Cardiac septum (tissue), 1 donor: ENCODE measurements at regions not wholly inside any gene's neighbourhood (a gene's known extent, or its start where the extent isn't known, plus 50 kb on each side); places are given as distances from the start of the nearest gene placed in this dataset.
"Not testable (repeated sequence)": the region's sequence is repeated elsewhere in the genome, so short reads cannot be mapped to it uniquely, and the experiment has no call there.

ENCODE experiments used
- DNase-seq: peaks from one replicate; pipeline ENCODE4 v3.0.0-alpha.2; 2020; ENCODE audit warnings: low spot score
- intact Hi-C: fragments of 100-400 bp; cut with DNase I; formaldehyde crosslinking; loops from one replicate; pipeline ENCODE4 v1.14.0; 2022
- donor health status: DM: no; HTN: no; CAD: no.

DNA sequence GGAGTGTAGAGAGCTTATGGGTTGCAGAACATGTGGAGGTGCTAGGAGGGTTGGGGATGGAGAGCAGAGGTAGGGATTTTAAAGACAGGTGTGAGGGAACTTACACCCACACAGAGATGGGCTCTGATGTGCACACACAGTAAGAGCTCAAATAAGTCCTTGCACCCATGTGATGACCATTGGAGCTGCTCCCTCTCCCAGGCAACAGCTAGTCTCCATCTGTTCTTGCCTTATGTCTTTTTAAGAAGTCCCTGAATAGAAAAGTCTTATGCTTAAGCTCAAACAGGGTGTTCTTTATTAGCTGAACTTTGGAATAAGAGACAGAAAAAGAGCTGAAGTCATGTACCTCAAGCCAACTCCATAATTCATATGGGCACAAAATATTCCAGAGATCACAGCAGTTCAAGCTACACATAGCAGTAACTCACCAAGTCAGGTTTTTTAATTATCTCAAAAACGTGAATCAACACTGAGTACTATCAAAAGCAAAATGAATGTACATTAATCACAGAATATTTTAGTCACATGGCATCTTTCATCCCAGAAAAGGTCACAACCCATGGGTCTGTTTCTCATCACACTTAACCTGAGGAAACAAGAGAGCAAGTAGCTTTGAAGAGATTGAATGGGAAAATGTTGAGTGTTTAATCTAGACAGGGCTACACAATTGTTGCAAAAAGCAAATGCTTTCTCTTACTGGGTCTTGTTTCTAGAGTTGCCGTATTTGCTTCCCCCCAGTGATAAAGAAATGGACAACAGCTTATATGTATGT, 1513.6 kb upstream of the SEL1L start:
- intact Hi-C loops: no loop called here
- no peak for DNase-seq

DNA sequence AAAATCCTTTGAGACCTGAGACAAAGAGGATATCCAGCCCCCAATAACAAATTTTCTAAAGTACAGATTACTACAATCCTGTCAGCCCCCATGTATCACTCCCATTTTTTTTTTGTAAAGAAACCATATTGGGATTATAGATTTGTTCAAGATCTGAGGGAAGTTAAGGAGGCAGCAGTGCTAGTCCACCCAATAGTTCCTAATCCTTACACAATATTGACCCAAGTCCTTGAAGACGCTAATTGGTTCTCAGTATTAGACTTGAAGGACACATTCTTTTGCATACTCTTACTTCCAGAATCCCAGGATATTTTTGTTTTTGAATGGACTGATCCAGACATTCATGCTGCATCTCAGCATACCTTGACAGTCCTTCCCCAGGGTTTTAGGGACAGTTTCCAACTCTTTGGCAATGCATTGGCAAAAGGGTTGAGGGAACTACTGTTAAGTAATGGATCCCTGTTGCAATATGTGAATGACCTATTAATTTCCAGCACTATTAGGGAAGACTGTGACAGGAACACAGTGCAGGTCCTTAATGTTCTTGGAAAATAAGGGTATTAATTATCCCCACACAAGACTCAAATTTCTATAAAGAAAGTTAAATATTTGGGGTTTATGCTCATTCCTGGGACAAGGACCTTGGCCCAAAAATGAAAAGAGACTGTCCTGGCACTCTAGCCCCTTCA, 1519.5 kb upstream of the SEL1L start:
- no peak for DNase-seq
- intact Hi-C loops: no loop called here

DNA sequence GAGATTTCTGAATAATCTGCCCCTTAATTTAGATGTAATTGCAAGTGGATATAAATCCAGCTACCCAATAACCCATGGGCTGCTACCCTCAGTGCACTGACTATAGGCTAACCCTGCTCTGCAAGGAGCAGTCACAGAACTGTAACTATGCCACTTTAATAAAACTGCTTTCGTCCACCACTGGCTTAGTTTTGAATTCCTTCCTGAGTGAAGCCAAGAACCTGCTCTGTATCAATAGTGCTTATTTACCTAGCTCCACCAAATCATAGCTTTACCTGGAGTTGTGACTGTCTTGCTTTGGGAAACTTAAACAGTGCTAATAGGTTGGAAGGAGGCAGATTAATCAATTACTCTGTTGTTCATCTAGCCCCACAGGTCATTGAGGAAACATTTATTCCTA, 1524.4 kb upstream of the SEL1L start:
- intact Hi-C loops: no loop called here
- no peak for DNase-seq

DNA sequence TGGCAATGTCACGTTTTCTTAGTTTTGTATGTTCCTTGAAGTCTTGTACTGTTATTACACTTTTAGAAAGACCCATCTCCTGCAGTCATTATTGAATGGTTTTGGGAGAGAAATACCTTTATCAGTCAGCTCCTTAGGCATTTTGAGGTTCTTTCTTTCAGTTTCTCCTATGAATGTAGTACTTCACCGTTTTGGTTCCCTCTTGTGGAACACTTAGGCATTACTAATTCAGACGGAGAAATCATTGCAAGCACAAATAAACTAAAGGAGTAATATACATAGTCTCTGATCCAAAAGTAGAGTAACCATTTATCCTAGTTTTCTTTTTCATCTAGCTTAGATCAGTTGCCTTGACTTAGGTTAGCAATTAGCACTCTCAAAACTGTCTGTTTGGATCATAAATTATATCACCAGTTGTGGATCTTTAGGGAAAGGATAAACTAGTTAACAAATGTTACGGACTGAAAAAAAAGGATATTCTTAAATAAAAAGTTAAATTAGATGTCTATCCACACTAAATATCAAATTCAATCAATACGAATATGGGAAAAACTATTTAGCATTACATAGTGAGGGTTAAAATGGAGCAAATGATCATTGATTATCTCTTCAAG, 1538.3 kb upstream of the SEL1L start:
- intact Hi-C loops: no loop called here
- DNase-seq: no peak

DNA sequence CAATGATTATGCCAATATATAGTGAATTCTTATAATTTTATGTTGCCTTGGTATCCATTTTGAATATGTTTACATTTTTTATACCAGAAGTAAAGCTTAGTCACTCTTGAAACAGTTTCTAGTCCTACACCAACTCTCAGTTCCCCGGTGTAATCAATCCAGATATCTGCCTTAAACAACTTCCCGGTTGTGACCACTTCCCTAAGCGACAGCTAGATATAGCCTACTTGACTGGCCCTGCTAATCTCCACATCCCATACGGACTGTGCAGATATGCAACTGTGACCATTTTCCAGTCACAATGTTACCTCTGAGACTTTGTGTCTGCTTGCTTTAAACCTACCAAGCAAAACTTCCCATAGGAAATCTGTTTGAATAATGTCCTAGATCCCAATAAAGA, 1551.5 kb upstream of the SEL1L start:
- intact Hi-C loops: no loop called here
- no peak for DNase-seq

DNA sequence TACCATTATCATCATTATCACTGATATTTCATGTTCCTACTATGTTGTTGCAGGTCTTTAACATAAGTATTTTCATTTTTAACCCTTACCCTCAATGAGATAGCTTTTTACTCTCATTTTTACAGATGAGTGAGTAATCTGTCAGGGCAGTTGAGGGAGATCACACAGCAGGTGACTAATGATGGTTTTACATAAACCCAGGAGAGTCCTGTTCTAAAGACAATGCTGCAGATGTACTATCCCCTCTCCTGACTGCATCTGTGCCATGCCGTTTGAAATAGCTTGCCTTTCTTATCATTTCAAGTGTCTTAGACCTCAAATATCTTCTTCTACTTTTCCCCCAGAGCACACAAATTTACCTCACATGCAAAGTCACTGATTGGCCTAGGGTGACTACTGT, 1552.1 kb upstream of the SEL1L start:
- intact Hi-C loops: no loop called here
- no peak for DNase-seq

DNA sequence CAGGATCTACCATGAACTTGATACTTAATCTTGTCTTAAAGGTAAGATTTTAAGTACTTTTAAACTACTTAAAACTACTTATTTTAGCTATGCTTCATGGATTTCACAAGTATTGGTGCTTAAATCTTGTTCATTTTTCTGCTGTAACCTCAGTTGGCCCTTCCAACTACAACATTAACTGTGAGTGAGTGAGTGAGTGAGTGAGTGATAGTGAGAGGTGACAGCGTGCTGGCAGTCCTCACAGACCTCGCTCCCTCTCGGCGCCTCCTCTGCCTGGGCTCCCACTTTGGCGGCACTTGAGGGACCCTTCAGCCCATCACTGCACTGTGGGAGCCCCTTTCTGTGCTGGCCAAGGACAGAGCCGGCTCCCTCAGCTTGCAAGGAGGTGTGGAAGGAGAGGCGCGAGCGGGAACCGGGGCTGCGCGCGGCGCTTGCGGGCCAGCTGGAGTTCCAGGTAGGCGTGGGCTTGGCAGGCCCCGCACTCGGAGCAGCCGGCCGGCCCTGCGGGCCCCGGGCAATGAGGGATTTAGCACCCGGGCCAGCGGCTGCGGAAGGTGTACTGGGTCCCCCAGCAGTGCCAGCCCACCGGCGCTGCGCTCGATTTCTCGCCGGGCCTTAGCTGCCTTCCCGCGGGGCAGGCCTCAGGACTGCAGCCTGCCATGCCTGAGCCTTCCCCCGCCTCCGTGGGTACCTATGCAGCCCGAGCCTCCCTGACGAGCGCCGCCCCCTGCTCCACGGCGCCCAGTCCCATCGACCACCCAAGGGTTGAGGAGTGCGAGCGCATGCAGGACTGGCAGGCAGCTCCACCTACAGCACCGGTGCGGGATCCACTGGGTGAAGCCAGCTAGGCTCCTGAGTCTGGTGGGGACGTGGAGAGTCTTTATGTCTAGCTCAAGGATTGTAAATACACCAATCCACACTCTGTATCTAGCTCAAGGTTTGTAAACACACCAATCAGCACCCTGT, 1558.6 kb upstream of the SEL1L start:
- DNase-seq: not testable (repeated sequence)

DNA sequence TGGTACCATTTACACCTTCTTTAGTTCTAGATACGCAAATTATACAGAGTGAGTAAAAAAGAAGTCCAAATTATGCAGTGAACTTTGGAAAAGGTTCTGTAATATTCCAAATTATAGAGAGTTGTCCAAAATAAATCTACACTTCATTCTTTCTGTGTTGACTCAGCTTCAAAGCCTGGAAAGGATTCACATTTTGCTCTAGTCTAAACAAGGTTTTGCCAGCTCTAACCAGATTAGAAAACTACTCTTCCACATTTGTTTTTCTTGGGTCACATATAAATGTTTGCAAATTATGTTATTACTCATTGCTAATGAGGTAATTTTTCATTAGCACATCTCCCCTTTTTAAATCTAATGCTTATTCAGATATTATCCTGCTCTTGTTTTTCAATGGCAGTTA, 1562.4 kb upstream of the SEL1L start:
- intact Hi-C loops: no loop called here
- DNase-seq: no peak

More for the DNA sequence above, 1558.6 kb upstream of the SEL1L start:
- intact Hi-C loops: not testable (repeated sequence)

DNA sequence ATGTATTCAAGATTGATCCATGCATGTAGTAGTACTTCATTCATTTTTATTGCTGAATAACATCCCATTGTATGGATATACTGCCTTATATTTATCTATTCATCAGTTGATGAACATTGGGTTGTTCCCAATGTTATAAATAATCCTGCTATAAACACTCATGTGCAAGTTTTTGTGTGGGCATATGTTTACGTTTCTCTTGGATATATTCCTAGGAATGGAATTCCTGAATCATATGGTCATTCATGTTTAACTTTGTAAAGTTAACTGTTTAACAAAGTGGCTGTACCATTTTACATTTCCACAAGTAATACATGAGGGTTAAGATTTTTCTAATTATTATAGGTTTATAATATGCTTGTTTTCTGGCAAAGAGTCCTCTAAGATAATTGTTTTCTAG, 1568.2 kb upstream of the SEL1L start:
- intact Hi-C loops: no loop called here
- no peak for DNase-seq

DNA sequence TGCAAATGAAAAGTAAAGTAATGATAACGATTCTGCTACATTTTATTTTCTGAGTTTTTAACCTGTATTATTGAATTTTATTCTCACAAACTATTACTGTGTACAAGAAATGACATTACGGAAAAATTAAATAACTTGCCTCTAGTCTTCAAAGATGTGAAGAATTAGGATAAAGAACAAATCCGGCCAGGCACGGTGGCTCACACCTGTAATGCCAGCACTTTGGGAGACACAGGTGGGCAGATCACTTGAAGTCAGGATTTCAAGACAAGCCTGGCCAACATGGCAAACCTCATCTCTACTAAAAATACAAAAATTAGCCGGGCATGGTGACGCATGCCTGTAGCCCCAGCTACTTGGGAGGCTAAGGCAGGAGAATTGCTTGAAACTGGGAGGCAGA, 1584.4 kb upstream of the SEL1L start:
- intact Hi-C loops: no loop called here

DNA sequence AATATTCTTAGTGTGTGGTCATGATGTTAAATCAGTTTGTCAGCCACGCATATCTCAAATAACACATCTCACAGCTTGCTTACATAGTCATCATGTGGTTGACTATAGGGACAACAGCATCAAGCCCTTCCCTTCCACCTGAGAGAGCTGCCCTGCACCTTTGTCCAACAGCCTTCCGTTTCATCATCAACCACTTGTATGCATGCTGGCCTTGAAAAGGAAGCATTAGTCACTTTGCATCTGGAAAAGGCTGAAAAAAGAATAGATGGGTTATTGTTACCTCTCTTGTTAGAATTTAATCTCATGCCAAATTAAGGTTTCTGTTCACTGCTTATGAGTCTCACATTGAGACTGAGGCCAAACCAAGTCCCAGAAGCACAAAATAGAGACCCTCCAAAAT, 1586.5 kb upstream of the SEL1L start:
- no peak for DNase-seq
- intact Hi-C loops: no loop called here

More for the DNA sequence above, 1584.4 kb upstream of the SEL1L start:
- no peak for DNase-seq

DNA sequence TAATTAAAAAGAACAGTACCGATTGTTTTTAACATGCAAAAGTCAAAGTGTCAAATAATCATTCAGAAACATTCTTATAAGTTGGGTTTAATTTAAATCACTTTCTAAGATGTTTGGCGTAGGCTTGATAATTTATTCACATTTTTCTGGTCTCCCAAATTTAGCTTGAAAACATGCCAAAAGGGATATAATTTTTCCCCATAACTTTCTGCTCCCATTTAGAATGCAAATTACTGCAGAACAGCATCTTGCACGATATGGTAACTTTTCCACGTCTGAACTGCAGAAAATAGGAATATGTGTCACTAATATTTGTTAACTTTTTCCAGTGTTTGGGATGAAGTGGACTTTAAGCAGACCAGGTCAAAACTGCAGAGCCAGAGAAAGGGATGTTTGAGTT, 1592.4 kb upstream of the SEL1L start:
- DNase-seq: no peak
- intact Hi-C loops: no loop called here

DNA sequence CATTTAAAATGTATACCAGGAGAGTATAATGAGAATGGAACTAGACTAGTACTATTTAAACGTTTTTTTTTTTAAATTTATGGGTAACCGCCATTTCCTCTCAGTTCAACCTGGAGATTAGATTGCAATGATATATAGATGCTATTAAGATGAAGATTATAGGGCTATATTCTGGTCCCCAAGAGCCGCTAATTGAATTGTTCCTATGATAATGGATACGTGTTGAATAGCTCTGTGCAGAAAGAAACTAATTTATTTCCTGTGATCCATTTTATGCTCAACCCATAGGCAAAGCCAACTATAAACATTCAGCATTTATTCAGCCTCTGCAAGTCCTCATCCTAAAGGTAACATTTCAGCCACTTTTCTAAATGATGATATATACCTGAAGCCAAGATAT, 1595.1 kb upstream of the SEL1L start:
- no peak for DNase-seq
- intact Hi-C loops: no loop called here

DNA sequence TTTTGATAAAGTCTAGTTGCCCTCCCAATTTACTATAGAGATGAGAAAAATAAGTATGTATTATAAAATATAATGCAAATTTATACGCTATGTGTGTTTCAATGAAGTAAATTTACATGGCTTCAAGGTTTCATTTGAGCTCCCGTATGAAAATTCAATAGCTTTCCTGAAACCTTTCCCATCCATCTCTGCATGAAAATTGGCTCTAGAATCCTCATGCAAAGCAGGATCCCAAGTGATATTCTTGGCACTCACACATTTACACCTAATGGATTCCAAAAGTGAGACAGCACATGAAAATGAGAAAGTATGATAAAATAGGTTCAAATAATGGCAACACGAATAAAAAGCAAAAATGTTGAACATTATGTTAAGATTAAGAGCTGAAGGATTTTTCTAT, 1595.8 kb upstream of the SEL1L start:
- intact Hi-C loops: no loop called here
- no peak for DNase-seq

DNA sequence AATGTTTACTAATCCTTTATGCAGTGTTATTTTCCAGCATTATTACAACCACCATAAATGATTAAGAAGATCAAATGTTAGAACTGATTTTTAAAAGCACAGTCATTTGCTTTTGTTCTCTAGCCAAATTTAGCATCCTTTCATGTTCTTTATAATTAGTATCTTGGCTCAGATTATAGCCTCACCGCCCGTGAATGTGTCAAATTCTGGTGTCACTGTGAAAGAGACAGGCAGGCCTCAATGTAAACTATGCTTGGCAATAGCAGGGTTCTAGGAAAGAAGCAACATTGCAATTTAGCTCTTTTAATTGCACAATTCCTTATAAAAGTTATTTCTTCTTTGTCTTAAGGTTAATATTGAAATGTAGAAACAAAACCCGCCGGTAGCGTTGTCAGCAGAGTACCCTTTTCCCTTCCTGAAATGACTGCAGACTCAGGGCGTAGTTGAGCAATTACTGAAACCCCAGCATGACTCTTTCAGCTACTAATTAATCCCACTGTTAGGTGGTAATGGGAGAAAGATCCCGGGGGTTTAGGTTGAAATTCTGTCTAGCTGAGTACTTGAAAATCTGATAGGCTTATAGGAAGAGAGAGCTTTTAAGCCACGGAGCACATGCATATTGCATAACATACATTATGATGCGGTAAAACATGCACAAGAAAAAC, 1600.5 kb upstream of the SEL1L start:
- intact Hi-C loops: no loop called here

DNA sequence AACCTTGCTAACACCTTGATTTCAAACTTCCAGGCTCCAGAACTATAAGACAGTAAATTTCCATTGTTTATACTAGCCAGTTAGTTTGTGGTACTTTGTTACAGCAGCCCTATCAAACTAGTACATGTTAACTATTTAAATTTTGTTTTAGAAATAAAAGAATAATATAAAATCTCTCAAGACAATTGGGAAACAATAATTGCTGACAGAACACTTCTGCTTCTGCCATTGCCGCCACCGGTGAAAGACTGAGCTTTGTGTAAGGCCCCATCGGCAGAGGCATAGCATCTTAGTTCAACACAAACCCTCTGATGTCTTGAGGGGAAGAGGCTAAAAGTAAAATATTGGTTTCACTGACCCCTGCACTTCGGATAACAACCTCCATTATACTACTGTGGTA, 1607.1 kb upstream of the SEL1L start:
- no peak for DNase-seq

More for the DNA sequence above, 1600.5 kb upstream of the SEL1L start:
- DNase-seq: no peak

DNA sequence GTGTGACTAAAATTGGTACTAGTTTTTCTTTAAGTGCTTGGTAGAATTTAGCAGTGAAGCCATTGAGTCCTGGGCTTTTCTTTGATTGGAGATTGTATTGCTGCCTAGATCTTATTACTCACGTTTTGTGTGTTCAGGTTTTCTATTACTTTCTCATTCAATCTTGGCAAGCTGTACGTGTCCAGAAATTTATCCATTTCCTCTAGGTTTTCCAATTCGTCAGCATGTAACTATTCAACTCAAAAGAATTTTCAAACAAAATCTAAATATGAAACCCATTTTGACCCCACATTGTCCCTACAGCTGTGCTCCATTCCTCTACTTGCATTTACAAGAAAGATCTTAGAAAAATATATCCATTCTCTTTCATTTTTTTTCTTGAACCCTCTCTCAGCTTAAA, 1613.4 kb upstream of the SEL1L start:
- intact Hi-C loops: no loop called here
- no peak for DNase-seq

More for the DNA sequence above, 1607.1 kb upstream of the SEL1L start:
- intact Hi-C loops: no loop called here

DNA sequence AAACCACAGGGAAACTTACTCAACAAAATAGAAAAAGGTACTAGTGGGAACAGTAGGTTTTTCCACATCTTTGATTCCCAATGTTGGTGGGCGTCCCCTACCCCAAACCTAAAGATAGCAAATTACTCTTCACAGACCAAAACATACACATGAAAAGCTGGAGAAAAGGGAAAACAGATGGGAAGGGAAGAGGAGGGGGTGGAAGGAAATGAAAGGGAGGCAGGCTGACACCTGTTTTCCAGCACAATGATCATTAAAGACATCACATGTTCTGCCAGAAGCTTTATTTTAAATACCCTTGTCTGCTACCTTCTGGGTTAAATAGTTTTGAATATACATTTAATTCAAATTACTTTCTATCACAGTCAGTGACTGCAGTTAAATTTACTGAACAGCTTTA, 1617.9 kb upstream of the SEL1L start:
- intact Hi-C loops: no loop called here
- DNase-seq: no peak

DNA sequence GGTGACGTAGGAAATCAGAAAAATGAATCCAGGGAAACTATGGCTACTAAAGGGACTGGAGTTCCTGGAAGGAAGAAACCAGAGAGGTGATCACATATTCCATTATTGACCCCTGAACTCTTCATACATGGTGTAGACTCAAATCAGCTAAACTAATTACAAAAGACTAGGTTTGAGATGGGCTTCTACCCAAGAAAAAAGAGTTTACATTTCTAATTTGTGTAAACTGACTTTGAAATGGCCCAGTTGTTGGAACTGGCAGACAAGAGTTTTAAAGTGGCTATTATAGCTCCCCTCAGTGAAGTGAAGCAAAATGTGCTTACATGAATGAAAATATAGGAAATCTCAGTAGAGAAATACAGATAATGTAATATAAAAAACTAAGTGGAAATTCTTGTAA, 1619.4 kb upstream of the SEL1L start:
- DNase-seq: no peak
- intact Hi-C loops: no loop called here
